GM11168 (cell line): ENCODE measurements at regions not wholly inside any gene's neighbourhood (a gene's known extent, or its start where the extent isn't known, plus 50 kb on each side); places are given as distances from the start of the nearest gene placed in this dataset.
"Not testable (repeated sequence)": the region's sequence is repeated elsewhere in the genome, so short reads cannot be mapped to it uniquely, and the experiment has no call there.

ENCODE experiments used
- in situ Hi-C: fragments of 300-500 bp; cut with MboI; formaldehyde crosslinking; loops from one replicate; pipeline ENCODE4 v1.12.0; 2022; ENCODE audit warnings: low sequenced_read_pairs; ENCODE audit not compliant: unreplicated experiment

GRCh38 chr11:29507376-29507775 is 509.5 kb downstream of the KCNA4 start:
- in situ Hi-C loops, result no loop called here

GRCh38 chr11:29495676-29496075 is 521.2 kb downstream of the KCNA4 start:
- in situ Hi-C loops, result no loop called here

GRCh38 chr11:29490938-29491337 is 525.9 kb downstream of the KCNA4 start:
- in situ Hi-C loops, result no loop called here

- in situ Hi-C loops, result no loop called here
Measured at GRCh38 chr11:29486301-29486700, 530.5 kb downstream of the KCNA4 start.

- in situ Hi-C loops, result no loop called here
Measured at GRCh38 chr11:29485641-29486040, 531.2 kb downstream of the KCNA4 start.

GRCh38 chr11:29484548-29484947 is 532.3 kb downstream of the KCNA4 start:
- in situ Hi-C loops, result no loop called here

GRCh38 chr11:29483831-29484230 is 533.0 kb downstream of the KCNA4 start:
- in situ Hi-C loops, result no loop called here

- in situ Hi-C loops, result no loop called here
Measured at GRCh38 chr11:29482510-29482909, 534.3 kb downstream of the KCNA4 start.

- in situ Hi-C loops, result no loop called here
Measured at GRCh38 chr11:29481738-29482137, 535.1 kb downstream of the KCNA4 start.

- in situ Hi-C loops, result no loop called here
Measured at GRCh38 chr11:29480981-29481380, 535.8 kb downstream of the KCNA4 start.

GRCh38 chr11:29458252-29458651 is 558.6 kb downstream of the KCNA4 start:
- in situ Hi-C loops, result no loop called here

GRCh38 chr11:29452146-29452545 is 564.7 kb downstream of the KCNA4 start:
- in situ Hi-C loops, result no loop called here

- in situ Hi-C loops, result no loop called here
Measured at GRCh38 chr11:29449281-29450074, 567.4 kb downstream of the KCNA4 start.

GRCh38 chr11:29448246-29448877 is 568.5 kb downstream of the KCNA4 start:
- in situ Hi-C loops, result no loop called here

- in situ Hi-C loops, result no loop called here
Measured at GRCh38 chr11:29447821-29448220, 569.0 kb downstream of the KCNA4 start.

- in situ Hi-C loops, result no loop called here
Measured at GRCh38 chr11:29446132-29446531, 570.7 kb downstream of the KCNA4 start.

GRCh38 chr11:29445191-29445590 is 571.6 kb downstream of the KCNA4 start:
- in situ Hi-C loops, result not testable (repeated sequence)

- in situ Hi-C loops, result no loop called here
Measured at GRCh38 chr11:29438815-29439214, 578.0 kb downstream of the KCNA4 start.

- in situ Hi-C loops, result no loop called here
Measured at GRCh38 chr11:29435421-29435820, 581.4 kb downstream of the KCNA4 start.

GRCh38 chr11:29432719-29433325 is 584.0 kb downstream of the KCNA4 start:
- in situ Hi-C loops, result no loop called here

GRCh38 chr11:29405305-29405704 is 611.5 kb downstream of the KCNA4 start:
- in situ Hi-C loops, result no loop called here
